ENCODE measurements at regions not wholly inside any gene's neighbourhood (a gene's known extent, or its start where the extent isn't known, plus 50 kb on each side); places are given as distances from the start of the nearest gene placed in this dataset.

GRCh38 chr1:115524236-115524635 is 117.5 kb upstream of the VANGL1 start:
- Histone ChIP-seq H3K27me3 (ENCODE audit: insufficient read depth) (no peaks in the 10 kb centered on the region), H3K4me3 (ENCODE audit: low read depth in 2 of 2, low read length in 1 of 2) (no peak overlapping the region), H3K9ac (no peak overlapping the region), H4K20me1 (ENCODE audit: insufficient read depth) (no peaks in the 10 kb centered on the region), H3K9me2 (no peaks in the 10 kb centered on the region), H3K27ac (ENCODE audit: low read depth in 2 of 2, low read length in 1 of 2) (no peak overlapping the region), H3K4me2 (no peak overlapping the region), H2AFZ (ENCODE audit: low read depth) (no peak overlapping the region), H3K4me1 (ENCODE audit: control insufficient read depth in 1 of 2, insufficient read depth in 2 of 2, low read depth in 1 of 2, low read length in 1 of 2) (peaks cover 0 to 8% of the 10 kb centered on the region in 2 experiments; a peak in 1 of 4 replicates), H3K79me2 (ENCODE audit: insufficient read depth) (no peaks in the 10 kb centered on the region), H3K36me3 (replicated peaks in 1 of 2; ENCODE audit: control insufficient read depth in 1 of 2, insufficient read depth in 2 of 2, low read length in 1 of 2) (no peaks in the 10 kb centered on the region), H3F3A (replicated peaks; ENCODE audit: insufficient read depth) (no peaks in the 10 kb centered on the region), H3K9me3 (no peaks in the 10 kb centered on the region)
- TF ChIP-seq POLR2AphosphoS5 (IDR thresholded peaks at IDR 0.05; ENCODE audit: low read depth, low read length) (no peak), FOXM1 (IDR thresholded peaks at IDR 0.05; ENCODE audit: low read depth) (no peak), JUND (IDR thresholded peaks at IDR 0.05) (no peak), YY1 (IDR thresholded peaks at IDR 0.05; ENCODE audit: low read depth) (no peak), RCOR1 (IDR thresholded peaks at IDR 0.05; ENCODE audit: low read length) (no peak), CTCF (IDR thresholded peaks at IDR 0.05) (no peak), GATA2 (CRISPR knock-in tag; IDR thresholded peaks at IDR 0.05) (no peak), SIN3A (IDR thresholded peaks at IDR 0.05; ENCODE audit: borderline replicate concordance, low read depth, low read length) (no peak), SMC3 (IDR thresholded peaks at IDR 0.05; ENCODE audit: low read depth, low read length) (no peak), FOXJ3 (CRISPR knock-in tag; IDR thresholded peaks at IDR 0.05) (no peak), RFX5 (IDR thresholded peaks at IDR 0.05; ENCODE audit: low read length) (no peak), RAD21 (IDR thresholded peaks at IDR 0.05; ENCODE audit: low read length) (no peak), IRF3 (IDR thresholded peaks at IDR 0.05; ENCODE audit: low read depth, low read length) (no peak), REST (IDR thresholded peaks at IDR 0.05; ENCODE audit: low read depth, low read length) (no peak), TAF1 (IDR thresholded peaks at IDR 0.05; ENCODE audit: borderline replicate concordance, low read depth, low read length) (no peak), USF2 (IDR thresholded peaks at IDR 0.05; ENCODE audit: borderline replicate concordance, low read depth, low read length) (no peak)
- TF ChIP-seq, protein P1, sequence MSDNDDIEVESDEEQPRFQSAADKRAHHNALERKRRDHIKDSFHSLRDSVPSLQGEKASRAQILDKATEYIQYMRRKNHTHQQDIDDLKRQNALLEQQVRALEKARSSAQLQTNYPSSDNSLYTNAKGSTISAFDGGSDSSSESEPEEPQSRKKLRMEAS (IDR thresholded peaks at IDR 0.05; ENCODE audit: low read depth): no peak
- TF ChIP-seq, protein P2, sequence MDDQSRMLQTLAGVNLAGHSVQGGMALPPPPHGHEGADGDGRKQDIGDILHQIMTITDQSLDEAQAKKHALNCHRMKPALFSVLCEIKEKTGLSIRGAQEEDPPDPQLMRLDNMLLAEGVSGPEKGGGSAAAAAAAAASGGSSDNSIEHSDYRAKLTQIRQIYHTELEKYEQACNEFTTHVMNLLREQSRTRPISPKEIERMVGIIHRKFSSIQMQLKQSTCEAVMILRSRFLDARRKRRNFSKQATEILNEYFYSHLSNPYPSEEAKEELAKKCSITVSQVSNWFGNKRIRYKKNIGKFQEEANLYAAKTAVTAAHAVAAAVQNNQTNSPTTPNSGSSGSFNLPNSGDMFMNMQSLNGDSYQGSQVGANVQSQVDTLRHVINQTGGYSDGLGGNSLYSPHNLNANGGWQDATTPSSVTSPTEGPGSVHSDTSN (IDR thresholded peaks at IDR 0.05): no peak
- ChIA-PET CTCF (interaction anchor here (0.8 to 1.6 kb wide), 5 partner anchors 11 to 412 kb away, joined by 3 to 5 read pairs (median 3); no protein-coding TSS in a partner anchor), POLR2A (no interaction called here)
- DNase-seq: no peak
- WGBS (ENCODE audit: low lambda C conversion rate): 100% methylated on average over 1 of the region's 1 CpG
